ENCODE measurements at regions not wholly inside any gene's neighbourhood (a gene's known extent, or its start where the extent isn't known, plus 50 kb on each side); places are given as distances from the start of the nearest gene placed in this dataset.

DNA sequence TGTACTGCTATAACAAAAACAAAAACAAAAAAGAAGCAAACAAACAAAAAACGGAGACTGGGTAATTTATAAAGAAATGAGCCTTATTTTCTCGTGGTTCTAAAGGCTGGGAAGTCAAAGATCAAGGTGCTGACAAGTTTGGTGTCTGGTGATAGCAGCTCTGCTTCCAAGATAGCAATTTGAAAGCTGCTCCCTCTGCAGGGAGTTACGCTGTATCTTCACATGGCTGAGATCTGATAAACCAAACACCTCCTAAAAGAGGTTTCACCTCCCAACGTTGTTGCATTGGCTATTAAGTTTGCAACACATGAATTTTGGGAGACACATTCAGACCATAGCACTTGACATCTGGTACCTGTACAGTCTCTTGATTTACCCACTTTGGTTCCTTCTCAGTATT lies 854.2 kb downstream of the CENPC start:
- no peaks in the 10 kb centered on the region for H3K27me3 ChIP-seq
- no peak for ATAC-seq
- TF ChIP-seq, protein P1, sequence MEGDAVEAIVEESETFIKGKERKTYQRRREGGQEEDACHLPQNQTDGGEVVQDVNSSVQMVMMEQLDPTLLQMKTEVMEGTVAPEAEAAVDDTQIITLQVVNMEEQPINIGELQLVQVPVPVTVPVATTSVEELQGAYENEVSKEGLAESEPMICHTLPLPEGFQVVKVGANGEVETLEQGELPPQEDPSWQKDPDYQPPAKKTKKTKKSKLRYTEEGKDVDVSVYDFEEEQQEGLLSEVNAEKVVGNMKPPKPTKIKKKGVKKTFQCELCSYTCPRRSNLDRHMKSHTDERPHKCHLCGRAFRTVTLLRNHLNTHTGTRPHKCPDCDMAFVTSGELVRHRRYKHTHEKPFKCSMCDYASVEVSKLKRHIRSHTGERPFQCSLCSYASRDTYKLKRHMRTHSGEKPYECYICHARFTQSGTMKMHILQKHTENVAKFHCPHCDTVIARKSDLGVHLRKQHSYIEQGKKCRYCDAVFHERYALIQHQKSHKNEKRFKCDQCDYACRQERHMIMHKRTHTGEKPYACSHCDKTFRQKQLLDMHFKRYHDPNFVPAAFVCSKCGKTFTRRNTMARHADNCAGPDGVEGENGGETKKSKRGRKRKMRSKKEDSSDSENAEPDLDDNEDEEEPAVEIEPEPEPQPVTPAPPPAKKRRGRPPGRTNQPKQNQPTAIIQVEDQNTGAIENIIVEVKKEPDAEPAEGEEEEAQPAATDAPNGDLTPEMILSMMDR (IDR thresholded peaks at IDR 0.05), result no peak
- TF ChIP-seq EP300 (IDR thresholded peaks at IDR 0.05), result no peak
- TF ChIP-seq POLR2AphosphoS5 (IDR thresholded peaks at IDR 0.05), result no peak
- TF ChIP-seq POLR2A (IDR thresholded peaks at IDR 0.05), result no peak
- no peaks in the 10 kb centered on the region for H3K9me3 ChIP-seq
- H3K27ac ChIP-seq, result no peak overlapping the region
- H3K4me1 ChIP-seq, result no peaks in the 10 kb centered on the region
- H3K36me3 ChIP-seq, result no peaks in the 10 kb centered on the region
- H3K4me3 ChIP-seq, result no peak overlapping the region
- 22 to 61% methylated on average over 2 to 4 of the region's 4 CpGs for WGBS, 2 donors (ENCODE audit: low coverage in 1 of 2)

DNA sequence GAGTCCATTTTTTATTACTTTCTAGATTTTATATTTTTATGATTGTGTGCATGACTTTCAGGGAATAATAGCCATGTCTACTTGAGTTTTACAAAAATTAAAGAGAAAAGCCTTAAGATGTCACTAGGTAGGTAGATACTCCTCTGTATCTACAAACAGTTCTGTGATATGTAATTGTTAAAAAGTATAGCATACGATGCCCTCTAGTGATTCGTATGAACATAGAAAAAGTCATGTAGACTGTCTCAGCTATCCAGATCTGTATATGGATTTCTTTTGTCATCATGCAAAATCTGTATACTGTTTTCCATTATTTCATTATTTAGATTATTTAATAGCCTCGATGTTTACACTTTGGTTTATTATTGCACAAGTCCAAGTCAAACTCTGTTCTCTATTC lies 856.6 kb downstream of the CENPC start:
- H3K4me1 ChIP-seq, result no peaks in the 10 kb centered on the region
- H3K27ac ChIP-seq, result no peak overlapping the region
- ATAC-seq, result no peak
- WGBS, 2 donors (ENCODE audit: low coverage in 1 of 2), result 26 to 50% methylated on average over 3 of the region's 3 CpGs
- TF ChIP-seq EP300 (IDR thresholded peaks at IDR 0.05) (no peak), POLR2AphosphoS5 (IDR thresholded peaks at IDR 0.05) (no peak), POLR2A (IDR thresholded peaks at IDR 0.05) (no peak)
- TF ChIP-seq, protein P1 (IDR thresholded peaks at IDR 0.05), result no peak
- H3K36me3 ChIP-seq, result no peaks in the 10 kb centered on the region
- H3K27me3 ChIP-seq, result no peaks in the 10 kb centered on the region
- no peak overlapping the region for H3K4me3 ChIP-seq
- no peaks in the 10 kb centered on the region for H3K9me3 ChIP-seq

DNA sequence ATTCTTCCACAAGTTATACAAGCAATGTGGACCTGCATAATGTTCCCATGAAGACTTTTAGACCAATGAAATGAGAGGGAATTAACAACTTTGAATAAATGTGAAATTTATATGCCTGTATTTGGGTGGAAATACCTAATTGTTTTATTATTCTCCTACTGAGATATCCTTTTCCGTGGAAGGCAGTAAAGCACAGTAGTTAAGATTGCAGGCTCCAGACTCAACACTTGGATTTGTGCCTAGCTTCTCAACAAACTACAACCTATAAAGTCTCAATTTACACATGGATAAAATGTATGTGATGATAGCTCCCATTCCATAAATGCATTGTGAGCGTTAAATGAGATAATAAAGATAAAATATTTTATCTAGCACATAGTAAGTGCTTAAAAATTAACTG lies 857.8 kb downstream of the CENPC start:
- Histone ChIP-seq H3K4me3 (no peak overlapping the region), H3K27ac (no peak overlapping the region), H3K4me1 (no peaks in the 10 kb centered on the region), H3K36me3 (no peaks in the 10 kb centered on the region), H3K27me3 (no peaks in the 10 kb centered on the region), H3K9me3 (no peaks in the 10 kb centered on the region)
- TF ChIP-seq POLR2AphosphoS5 (IDR thresholded peaks at IDR 0.05), result no peak
- TF ChIP-seq, protein P1 (IDR thresholded peaks at IDR 0.05), result no peak
- TF ChIP-seq EP300 (IDR thresholded peaks at IDR 0.05), result no peak
- no peak for TF ChIP-seq POLR2A (IDR thresholded peaks at IDR 0.05)
- ATAC-seq, result no peak
- WGBS, 2 donors (ENCODE audit: low coverage in 1 of 2), result 62 to 75% methylated on average over 2 of the region's 2 CpGs

DNA sequence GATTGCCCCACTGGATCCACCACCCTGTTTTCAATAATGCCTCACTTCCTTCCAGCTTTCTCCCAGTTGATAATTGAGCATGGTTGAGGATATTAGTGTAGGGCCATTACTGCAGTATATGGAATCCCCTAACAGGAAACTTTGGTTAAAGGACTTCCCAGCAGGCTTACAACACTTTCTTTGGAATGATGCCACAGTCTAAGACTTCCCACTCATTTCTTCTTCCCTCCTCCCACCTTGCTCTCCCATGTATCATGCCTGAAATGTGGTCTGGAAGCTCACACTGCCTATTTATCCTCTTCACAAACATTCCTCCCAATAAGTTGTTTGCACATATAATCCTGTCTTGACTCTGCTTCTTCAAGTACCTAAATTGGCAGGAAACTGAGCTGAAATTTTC lies 863.3 kb downstream of the CENPC start:
- H3K9me3 ChIP-seq, result no peaks in the 10 kb centered on the region
- no peaks in the 10 kb centered on the region for H3K27me3 ChIP-seq
- H3K27ac ChIP-seq, result no peak overlapping the region
- no peaks in the 10 kb centered on the region for H3K36me3 ChIP-seq
- TF ChIP-seq POLR2A (IDR thresholded peaks at IDR 0.05), result no peak
- TF ChIP-seq, protein P1 (IDR thresholded peaks at IDR 0.05), result no peak
- TF ChIP-seq EP300 (IDR thresholded peaks at IDR 0.05), result no peak
- TF ChIP-seq POLR2AphosphoS5 (IDR thresholded peaks at IDR 0.05), result no peak
- no peak for ATAC-seq
- no peaks in the 10 kb centered on the region for H3K4me1 ChIP-seq
- no peak overlapping the region for H3K4me3 ChIP-seq

DNA sequence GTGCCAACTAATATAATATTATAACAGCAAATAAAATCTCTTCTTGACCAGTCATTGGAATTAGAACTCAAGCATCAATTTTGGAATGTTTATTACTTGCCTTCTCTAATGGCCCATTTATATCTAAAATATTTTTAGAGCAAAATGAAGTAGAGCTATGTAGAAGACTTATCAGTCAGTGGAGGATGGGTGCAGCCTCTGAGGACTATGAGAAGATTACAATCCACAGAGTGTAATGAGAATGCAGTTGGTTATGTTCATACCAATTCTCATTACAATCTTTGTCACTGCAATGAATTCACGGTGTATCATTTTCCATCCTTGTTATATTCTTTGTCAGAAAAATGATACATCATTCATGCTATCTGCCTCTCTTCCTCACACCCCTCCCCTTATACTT lies 878.1 kb downstream of the CENPC start:
- TF ChIP-seq POLR2AphosphoS5 (IDR thresholded peaks at IDR 0.05), result no peak
- WGBS, 2 donors (ENCODE audit: low coverage in 1 of 2), result 90 to 94% methylated on average over 1 of the region's 1 CpG
- no peak for ATAC-seq

DNA sequence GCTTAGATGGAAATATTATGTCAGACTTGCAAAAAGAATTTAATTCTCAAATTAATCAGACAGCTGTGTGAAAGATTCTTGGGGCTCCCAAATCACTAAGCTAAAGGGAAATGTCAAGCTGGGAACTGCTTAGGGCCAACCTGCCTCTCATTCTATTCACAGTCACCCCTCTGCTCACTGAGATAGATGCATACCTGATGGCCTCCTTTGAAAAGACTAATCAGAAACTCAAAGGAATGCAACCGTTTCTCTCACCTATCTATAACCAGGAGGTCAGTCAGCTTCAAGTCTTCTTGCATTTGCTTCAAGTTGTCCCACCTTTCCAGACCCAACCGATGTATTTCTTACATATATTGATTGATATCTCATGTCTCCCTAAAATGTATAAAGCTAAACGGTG lies 882.7 kb downstream of the CENPC start:
- Histone ChIP-seq H3K4me3 (no peak overlapping the region), H3K9me3 (no peaks in the 10 kb centered on the region), H3K27ac (no peak overlapping the region), H3K36me3 (no peaks in the 10 kb centered on the region), H3K4me1 (no peaks in the 10 kb centered on the region), H3K27me3 (no peaks in the 10 kb centered on the region)
- TF ChIP-seq POLR2AphosphoS5 (IDR thresholded peaks at IDR 0.05), result no peak
- no peak for TF ChIP-seq EP300 (IDR thresholded peaks at IDR 0.05)
- TF ChIP-seq, protein P1 (IDR thresholded peaks at IDR 0.05), result no peak
- no peak for TF ChIP-seq POLR2A (IDR thresholded peaks at IDR 0.05)
- WGBS, 2 donors (ENCODE audit: low coverage in 1 of 2), result 60 to 71% methylated on average over 1 to 3 of the region's 3 CpGs
- ATAC-seq, result no peak

More for the DNA sequence above, 878.1 kb downstream of the CENPC start:
- no peaks in the 10 kb centered on the region for H3K4me1 ChIP-seq
- no peaks in the 10 kb centered on the region for H3K9me3 ChIP-seq
- no peak overlapping the region for H3K27ac ChIP-seq
- H3K27me3 ChIP-seq, result no peaks in the 10 kb centered on the region
- H3K4me3 ChIP-seq, result no peak overlapping the region
- no peaks in the 10 kb centered on the region for H3K36me3 ChIP-seq
